ENCODE measurements at regions not wholly inside any gene's neighbourhood (a gene's known extent, or its start where the extent isn't known, plus 50 kb on each side); places are given as distances from the start of the nearest gene placed in this dataset.

DNA sequence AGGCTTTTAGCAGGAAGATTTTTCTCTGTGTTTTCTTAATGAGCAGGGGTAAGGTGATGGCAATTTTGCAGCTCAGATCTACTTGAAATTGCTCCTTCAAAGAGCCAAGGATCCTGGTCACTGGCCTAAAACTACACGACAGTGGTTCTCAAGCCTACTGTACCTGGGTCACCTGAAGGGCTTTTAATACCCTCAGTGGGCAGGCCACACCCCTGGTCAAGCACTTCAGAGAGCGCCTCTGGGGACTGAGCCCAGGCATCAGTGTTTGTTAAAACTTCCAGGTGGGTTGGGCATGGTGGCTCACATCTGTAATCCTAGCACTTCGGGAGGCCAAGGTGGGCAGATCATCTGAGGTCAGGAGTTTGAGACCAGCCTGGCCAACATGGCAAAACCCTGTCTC is 158.4 kb downstream of the FAM43A start:
- H4K20me1 ChIP-seq (ENCODE audit: insufficient read depth, low read length): no peaks in the 10 kb centered on the region
- no peak overlapping the region for H2AK5ac ChIP-seq (ENCODE audit: low read depth, low read length)
- no peak overlapping the region for H3K4ac ChIP-seq (ENCODE audit: low read depth, low read length)
- H3K56ac ChIP-seq (ENCODE audit: extremely low read depth, insufficient read depth, low read length): no peak overlapping the region
- H2BK5ac ChIP-seq (ENCODE audit: low read depth, low read length, poor library complexity, severe bottlenecking): no peak overlapping the region
- no peak overlapping the region for H3K23ac ChIP-seq (ENCODE audit: low read depth, low read length)
- no peaks in the 10 kb centered on the region; the same call in 1 of the 2 replicates for H3K9me3 ChIP-seq (ENCODE audit: control insufficient read depth, insufficient read depth, low read length)
- H3K27ac ChIP-seq (ENCODE audit: insufficient read depth, low read length): no peak overlapping the region
- no peak overlapping the region for H2BK20ac ChIP-seq (ENCODE audit: low read depth, low read length)
- CTCF ChIA-PET: no interaction called here
- POLR2A ChIA-PET (ENCODE audit: unreplicated experiment): no interaction called here
- H2BK15ac ChIP-seq (ENCODE audit: low read depth, low read length): no peak overlapping the region
- H3K4me1 ChIP-seq (ENCODE audit: control insufficient read depth, insufficient read depth, low read length): no peaks in the 10 kb centered on the region
- H2AK9ac ChIP-seq (replicated peaks; ENCODE audit: low read depth, low read length, poor library complexity): no peak overlapping the region
- no peak overlapping the region for H4K8ac ChIP-seq (ENCODE audit: low read depth in 2 of 2, low read length in 2 of 2)
- intact Hi-C loops (cut with micrococcal nuclease) (no loop called here), in situ Hi-C loops (cut with MboI; ENCODE audit: low sequenced_read_pairs) (no loop called here), dilution Hi-C loops (cut with HindIII; ENCODE audit: low sequenced_read_pairs, unreplicated experiment) (no loop called here)
- H2AFZ ChIP-seq (replicated peaks; ENCODE audit: low read length, poor library complexity): no peak overlapping the region
- no TSS peak for BruUV-seq (replicated peaks)
- no peak overlapping the region for H3K18ac ChIP-seq (ENCODE audit: low read depth, low read length)
- no peaks in the 10 kb centered on the region for H3K9me1 ChIP-seq (ENCODE audit: insufficient read depth, low read length)
- no peaks in the 10 kb centered on the region for H3K79me1 ChIP-seq (ENCODE audit: low read depth in 1 of 2, low read length in 2 of 2)
- no CpG with 5 or more reads among the region's 3 CpGs for WGBS, 2 experiments (ENCODE audit: extremely low coverage in 2 of 2, insufficient read length in 1 of 2)
- no peak overlapping the region for H3K9ac ChIP-seq (ENCODE audit: low read depth, low read length)
- no peak overlapping the region for H4K5ac ChIP-seq (ENCODE audit: low read depth, low read length)
- no peak overlapping the region for H4K91ac ChIP-seq (ENCODE audit: insufficient read depth, low read depth, low read length)
- DNase-seq: no peak
- no peak overlapping the region for H2BK120ac ChIP-seq (ENCODE audit: low read depth, low read length)
- H3K14ac ChIP-seq (replicated peaks; ENCODE audit: low read depth, low read length): no peak overlapping the region
- no peak overlapping the region for H3K4me2 ChIP-seq (ENCODE audit: low read depth, low read length)
- H3K4me3 ChIP-seq (ENCODE audit: insufficient read depth, low read depth, low read length): no peak overlapping the region
- H3K27me3 ChIP-seq (ENCODE audit: control insufficient read depth, insufficient read depth, low read length): no peaks in the 10 kb centered on the region
- no peak for ATAC-seq (ENCODE audit: low read depth)
- H3K36me3 ChIP-seq (ENCODE audit: control insufficient read depth, insufficient read depth, low read length): no peaks in the 10 kb centered on the region
- TF ChIP-seq FOS (IDR thresholded peaks at IDR 0.05; ENCODE audit: low read depth, low read length): no peak
- TF ChIP-seq USF2 (IDR thresholded peaks at IDR 0.05; ENCODE audit: low read depth, low read length): no peak
- no peak for TF ChIP-seq MXI1 (IDR thresholded peaks at IDR 0.05; ENCODE audit: borderline replicate concordance, low read depth, low read length)
- TF ChIP-seq CHD1 (IDR thresholded peaks at IDR 0.05; ENCODE audit: low read depth, low read length): no peak
- no peak for TF ChIP-seq POLR2A (IDR thresholded peaks at IDR 0.05; ENCODE audit: low read depth, low read length)
- TF ChIP-seq, protein P1, sequence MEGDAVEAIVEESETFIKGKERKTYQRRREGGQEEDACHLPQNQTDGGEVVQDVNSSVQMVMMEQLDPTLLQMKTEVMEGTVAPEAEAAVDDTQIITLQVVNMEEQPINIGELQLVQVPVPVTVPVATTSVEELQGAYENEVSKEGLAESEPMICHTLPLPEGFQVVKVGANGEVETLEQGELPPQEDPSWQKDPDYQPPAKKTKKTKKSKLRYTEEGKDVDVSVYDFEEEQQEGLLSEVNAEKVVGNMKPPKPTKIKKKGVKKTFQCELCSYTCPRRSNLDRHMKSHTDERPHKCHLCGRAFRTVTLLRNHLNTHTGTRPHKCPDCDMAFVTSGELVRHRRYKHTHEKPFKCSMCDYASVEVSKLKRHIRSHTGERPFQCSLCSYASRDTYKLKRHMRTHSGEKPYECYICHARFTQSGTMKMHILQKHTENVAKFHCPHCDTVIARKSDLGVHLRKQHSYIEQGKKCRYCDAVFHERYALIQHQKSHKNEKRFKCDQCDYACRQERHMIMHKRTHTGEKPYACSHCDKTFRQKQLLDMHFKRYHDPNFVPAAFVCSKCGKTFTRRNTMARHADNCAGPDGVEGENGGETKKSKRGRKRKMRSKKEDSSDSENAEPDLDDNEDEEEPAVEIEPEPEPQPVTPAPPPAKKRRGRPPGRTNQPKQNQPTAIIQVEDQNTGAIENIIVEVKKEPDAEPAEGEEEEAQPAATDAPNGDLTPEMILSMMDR (conservative IDR thresholded peaks at IDR 0.05; ENCODE audit: low read depth, low read length): no peak
- no peak for TF ChIP-seq CEBPB (IDR thresholded peaks at IDR 0.05; ENCODE audit: low read depth, low read length)
- no peak for TF ChIP-seq MAZ (IDR thresholded peaks at IDR 0.05; ENCODE audit: borderline replicate concordance, low read depth, low read length)
- TF ChIP-seq RFX5 (IDR thresholded peaks at IDR 0.05; ENCODE audit: low read depth, low read length): no peak

All from IMR-90 (cell line).